Effector memory CD4-positive, alpha-beta T cell (primary cell): ENCODE measurements at regions not wholly inside any gene's neighbourhood (a gene's known extent, or its start where the extent isn't known, plus 50 kb on each side); places are given as distances from the start of the nearest gene placed in this dataset.
"Not testable (repeated sequence)": the region's sequence is repeated elsewhere in the genome, so short reads cannot be mapped to it uniquely, and the experiment has no call there.

Experiments used
- DNase-seq, 3 donors: peaks; one replicate each; pipeline ENCODE4 v3.0.0-alpha.2; 2020
- H3K27ac ChIP-seq: 2 replicates; pipeline ENCODE4 v1.7.0; 2013; ENCODE audit warnings: mild to moderate bottlenecking, low read length, moderate library complexity; ENCODE audit not compliant: insufficient read depth, poor library complexity, severe bottlenecking
- H3K27me3 ChIP-seq: replicated peaks from 2 replicates; pipeline ENCODE4 v1.7.0; 2013; ENCODE audit warnings: mild to moderate bottlenecking, low read length; ENCODE audit not compliant: insufficient read depth, control insufficient read depth, poor library complexity, severe bottlenecking
- H3K36me3 ChIP-seq: 2 replicates; pipeline ENCODE4 v1.7.0; 2013; ENCODE audit warnings: mild to moderate bottlenecking, low read length, moderate library complexity; ENCODE audit not compliant: control insufficient read depth, insufficient read depth
- H3K4me1 ChIP-seq: 2 replicates; pipeline ENCODE4 v1.7.0; 2013; ENCODE audit warnings: low read length, mild to moderate bottlenecking; ENCODE audit not compliant: control insufficient read depth, insufficient read depth, poor library complexity, severe bottlenecking
- H3K4me3 ChIP-seq: 2 replicates; pipeline ENCODE4 v1.7.0; 2013; ENCODE audit warnings: low read length, low read depth, mild to moderate bottlenecking; ENCODE audit not compliant: insufficient read depth, poor library complexity, severe bottlenecking
- H3K9me3 ChIP-seq: 2 replicates; pipeline ENCODE4 v1.7.0; 2013; ENCODE audit warnings: mild to moderate bottlenecking, low read length, moderate library complexity; ENCODE audit not compliant: control insufficient read depth

GRCh38 chr6:120779441-120779840, 554.8 kb downstream of the TBC1D32 start:
- DNase-seq = no peak
- no peaks in the 10 kb centered on the region for H3K4me1 ChIP-seq
- no peaks in the 10 kb centered on the region for H3K27me3 ChIP-seq
- no peaks in the 10 kb centered on the region for H3K36me3 ChIP-seq
- no peaks in the 10 kb centered on the region for H3K9me3 ChIP-seq
- H3K4me3 ChIP-seq = no peak overlapping the region
- no peak overlapping the region for H3K27ac ChIP-seq

- H3K36me3 ChIP-seq = no peaks in the 10 kb centered on the region
- H3K4me1 ChIP-seq = no peaks in the 10 kb centered on the region
- no peak overlapping the region for H3K4me3 ChIP-seq
These were observed 558.6 kb downstream of the TBC1D32 start for GRCh38 chr6:120775698-120776097.

GRCh38 chr6:120774275-120774674, 560.0 kb downstream of the TBC1D32 start:
- Histone ChIP-seq H3K27ac (no peak overlapping the region), H3K9me3 (no peaks in the 10 kb centered on the region), H3K4me1 (no peaks in the 10 kb centered on the region), H3K36me3 (no peaks in the 10 kb centered on the region), H3K4me3 (no peak overlapping the region), H3K27me3 (no peaks in the 10 kb centered on the region)
- no peak for DNase-seq

More at GRCh38 chr6:120775698-120776097, 558.6 kb downstream of the TBC1D32 start:
- Histone ChIP-seq H3K27ac (no peak overlapping the region), H3K27me3 (no peaks in the 10 kb centered on the region), H3K9me3 (no peaks in the 10 kb centered on the region)
- DNase-seq = no peak

GRCh38 chr6:120771019-120771418, 563.3 kb downstream of the TBC1D32 start:
- DNase-seq = no peak
- H3K9me3 ChIP-seq = no peaks in the 10 kb centered on the region

GRCh38 chr6:120764312-120764711, 570.0 kb downstream of the TBC1D32 start:
- no peak for DNase-seq
- H3K4me1 ChIP-seq = no peaks in the 10 kb centered on the region
- no peak overlapping the region for H3K27ac ChIP-seq
- no peaks in the 10 kb centered on the region for H3K27me3 ChIP-seq
- H3K4me3 ChIP-seq = no peak overlapping the region
- H3K36me3 ChIP-seq = no peaks in the 10 kb centered on the region
- H3K9me3 ChIP-seq = no peaks in the 10 kb centered on the region

More at GRCh38 chr6:120771019-120771418, 563.3 kb downstream of the TBC1D32 start:
- Histone ChIP-seq H3K27ac (no peak overlapping the region), H3K4me1 (no peaks in the 10 kb centered on the region), H3K36me3 (no peaks in the 10 kb centered on the region), H3K4me3 (no peak overlapping the region), H3K27me3 (no peaks in the 10 kb centered on the region)

- no peaks in the 10 kb centered on the region for H3K4me1 ChIP-seq
- H3K4me3 ChIP-seq = no peak overlapping the region
- no peaks in the 10 kb centered on the region for H3K9me3 ChIP-seq
- H3K27me3 ChIP-seq = no peaks in the 10 kb centered on the region
- no peaks in the 10 kb centered on the region for H3K36me3 ChIP-seq
- H3K27ac ChIP-seq = no peak overlapping the region
- DNase-seq = no peak
These were observed 574.7 kb downstream of the TBC1D32 start for GRCh38 chr6:120759570-120759969.

- DNase-seq = not testable (repeated sequence)
These were observed 585.7 kb downstream of the TBC1D32 start for GRCh38 chr6:120748574-120748973.

GRCh38 chr6:120736740-120737139, 597.5 kb downstream of the TBC1D32 start:
- DNase-seq = no peak
- no peaks in the 10 kb centered on the region for H3K36me3 ChIP-seq
- H3K4me1 ChIP-seq = no peaks in the 10 kb centered on the region
- H3K27me3 ChIP-seq = no peaks in the 10 kb centered on the region
- H3K27ac ChIP-seq = no peak overlapping the region
- no peak overlapping the region for H3K4me3 ChIP-seq
- H3K9me3 ChIP-seq = no peaks in the 10 kb centered on the region

More at GRCh38 chr6:120748574-120748973, 585.7 kb downstream of the TBC1D32 start:
- not testable (repeated sequence) for H3K4me1 ChIP-seq, H3K36me3 ChIP-seq, H3K27ac ChIP-seq, H3K27me3 ChIP-seq, H3K4me3 ChIP-seq, H3K9me3 ChIP-seq

GRCh38 chr6:120735641-120736040, 598.6 kb downstream of the TBC1D32 start:
- Histone ChIP-seq H3K27me3 (no peaks in the 10 kb centered on the region), H3K4me3 (no peak overlapping the region), H3K36me3 (no peaks in the 10 kb centered on the region), H3K4me1 (no peaks in the 10 kb centered on the region), H3K9me3 (no peaks in the 10 kb centered on the region), H3K27ac (no peak overlapping the region)
- no peak for DNase-seq

- no peak for DNase-seq
- no peaks in the 10 kb centered on the region for H3K36me3 ChIP-seq
- no peaks in the 10 kb centered on the region for H3K4me1 ChIP-seq
- H3K4me3 ChIP-seq = no peak overlapping the region
- no peaks in the 10 kb centered on the region for H3K27me3 ChIP-seq
- no peak overlapping the region for H3K27ac ChIP-seq
- H3K9me3 ChIP-seq = no peaks in the 10 kb centered on the region
These were observed 623.0 kb downstream of the TBC1D32 start for GRCh38 chr6:120711255-120711654.

- DNase-seq = no peak
- H3K4me3 ChIP-seq = no peak overlapping the region
- no peak overlapping the region for H3K27ac ChIP-seq
- H3K27me3 ChIP-seq = no peaks in the 10 kb centered on the region
- H3K4me1 ChIP-seq = no peaks in the 10 kb centered on the region
- no peaks in the 10 kb centered on the region for H3K36me3 ChIP-seq
- no peaks in the 10 kb centered on the region for H3K9me3 ChIP-seq
These were observed 634.3 kb downstream of the TBC1D32 start for GRCh38 chr6:120700001-120700400.
